AG09309 (cell line): ENCODE measurements at regions not wholly inside any gene's neighbourhood (a gene's known extent, or its start where the extent isn't known, plus 50 kb on each side); places are given as distances from the start of the nearest gene placed in this dataset.
A peak's percentile ranks its signal among the peaks of the same experiment; 100 is the strongest.

Source experiments
- DNase-seq: peaks from one replicate; pipeline ENCODE4 v3.0.0-alpha.2; 2010; ENCODE audit warnings: low read depth
- H3K4me3 ChIP-seq: 2 replicates; pipeline ENCODE4 v1.5.1; 2011; ENCODE audit warnings: mild to moderate bottlenecking, low read depth, low read length, moderate library complexity; ENCODE audit not compliant: control insufficient read depth
- TF ChIP-seq, protein P1 (sequence below): IDR thresholded peaks from 2 replicates; pipeline ENCODE4 v1.5.1; 2011; ENCODE audit warnings: mild to moderate bottlenecking, low read depth, low read length, inconsistent platforms; ENCODE audit not compliant: insufficient read depth, control insufficient read depth; ENCODE audit errors: missing control alignments

DNA sequence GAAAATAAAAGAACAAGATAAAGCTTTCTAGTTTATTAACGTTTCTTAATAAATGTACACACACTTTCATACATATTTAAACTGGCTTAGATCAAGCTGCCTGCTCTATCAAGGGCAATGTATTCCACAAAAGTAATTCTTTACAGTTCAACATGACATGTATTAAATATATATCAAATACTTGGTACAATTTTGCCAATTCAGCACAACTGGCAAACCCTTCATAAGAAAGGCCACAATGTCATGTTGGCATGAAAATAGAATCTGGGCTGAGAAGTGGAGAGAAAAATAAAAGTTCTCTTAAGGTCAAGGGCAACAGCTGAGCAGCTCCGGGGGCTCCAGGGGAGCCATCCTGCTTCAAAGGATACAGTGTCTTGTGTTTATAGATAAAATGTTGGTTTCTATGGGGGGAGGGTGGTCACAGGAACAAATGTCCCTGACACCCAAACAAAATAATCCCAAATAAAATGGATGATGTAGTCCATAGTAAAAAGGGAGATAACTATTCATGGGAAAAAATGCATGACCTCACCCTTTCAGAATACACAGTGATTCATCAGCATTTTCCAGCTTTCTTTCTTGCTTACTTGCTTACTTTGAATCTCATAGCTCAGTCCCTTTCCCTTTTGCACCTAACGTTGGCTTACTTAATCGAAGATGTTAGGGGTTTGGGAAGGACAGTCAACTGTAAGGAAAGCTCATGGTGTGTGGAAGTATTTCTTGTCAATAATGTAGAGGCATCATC lies 494.9 kb downstream of the NYAP2 start:
- H3K4me3 ChIP-seq: no peak overlapping the region
- peak; percentile 24 for DNase-seq
- TF ChIP-seq, protein P1, sequence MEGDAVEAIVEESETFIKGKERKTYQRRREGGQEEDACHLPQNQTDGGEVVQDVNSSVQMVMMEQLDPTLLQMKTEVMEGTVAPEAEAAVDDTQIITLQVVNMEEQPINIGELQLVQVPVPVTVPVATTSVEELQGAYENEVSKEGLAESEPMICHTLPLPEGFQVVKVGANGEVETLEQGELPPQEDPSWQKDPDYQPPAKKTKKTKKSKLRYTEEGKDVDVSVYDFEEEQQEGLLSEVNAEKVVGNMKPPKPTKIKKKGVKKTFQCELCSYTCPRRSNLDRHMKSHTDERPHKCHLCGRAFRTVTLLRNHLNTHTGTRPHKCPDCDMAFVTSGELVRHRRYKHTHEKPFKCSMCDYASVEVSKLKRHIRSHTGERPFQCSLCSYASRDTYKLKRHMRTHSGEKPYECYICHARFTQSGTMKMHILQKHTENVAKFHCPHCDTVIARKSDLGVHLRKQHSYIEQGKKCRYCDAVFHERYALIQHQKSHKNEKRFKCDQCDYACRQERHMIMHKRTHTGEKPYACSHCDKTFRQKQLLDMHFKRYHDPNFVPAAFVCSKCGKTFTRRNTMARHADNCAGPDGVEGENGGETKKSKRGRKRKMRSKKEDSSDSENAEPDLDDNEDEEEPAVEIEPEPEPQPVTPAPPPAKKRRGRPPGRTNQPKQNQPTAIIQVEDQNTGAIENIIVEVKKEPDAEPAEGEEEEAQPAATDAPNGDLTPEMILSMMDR: no peak

- no peak for DNase-seq
- TF ChIP-seq, protein P1: no peak
- H3K4me3 ChIP-seq: no peak overlapping the region
Observed at GRCh38 chr2:225893151-225893550, 493.6 kb downstream of the NYAP2 start.

- no peak for DNase-seq
- TF ChIP-seq, protein P1: no peak
- no peak overlapping the region for H3K4me3 ChIP-seq
Observed at GRCh38 chr2:225891771-225892170, 492.3 kb downstream of the NYAP2 start.

GRCh38 chr2:225891013-225891412 lies 491.5 kb downstream of the NYAP2 start:
- DNase-seq: no peak
- H3K4me3 ChIP-seq: no peak overlapping the region
- TF ChIP-seq, protein P1: no peak

- TF ChIP-seq, protein P1: peak; percentile 64
- DNase-seq: peak; percentile 85
- H3K4me3 ChIP-seq: no peak overlapping the region
Observed at GRCh38 chr2:225889452-225889851, 489.9 kb downstream of the NYAP2 start.

- DNase-seq: no peak
- no peak overlapping the region for H3K4me3 ChIP-seq
Observed at GRCh38 chr2:225867071-225867470, 467.6 kb downstream of the NYAP2 start.

More at GRCh38 chr2:225867071-225867470, 467.6 kb downstream of the NYAP2 start:
- TF ChIP-seq, protein P1: no peak
